ENCODE measurements at regions not wholly inside any gene's neighbourhood (a gene's known extent, or its start where the extent isn't known, plus 50 kb on each side); places are given as distances from the start of the nearest gene placed in this dataset.
"Not testable (repeated sequence)": the region's sequence is repeated elsewhere in the genome, so short reads cannot be mapped to it uniquely, and the experiment has no call there.

DNA sequence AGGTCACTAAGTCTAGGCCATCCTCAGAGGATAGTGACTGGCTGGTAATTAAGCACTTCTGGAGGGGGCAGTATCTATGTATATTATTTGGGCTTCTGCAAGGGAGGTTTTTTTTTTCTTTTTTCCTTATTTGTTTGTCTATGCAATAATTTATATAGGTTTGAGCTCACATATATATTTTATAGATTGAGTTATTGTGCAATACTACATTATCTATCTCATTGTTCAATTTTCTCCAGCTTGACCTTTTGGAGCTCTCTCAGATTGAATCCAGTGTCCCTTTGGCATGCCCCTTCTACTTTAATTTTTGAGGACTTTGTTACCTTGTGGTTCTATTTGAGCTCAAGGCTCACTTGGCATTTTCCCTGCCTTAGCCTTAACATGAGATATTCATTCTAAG lies 852.1 kb downstream of the KCNT2 start:
- no peak for DNase-seq (ENCODE audit: low spot score)

DNA sequence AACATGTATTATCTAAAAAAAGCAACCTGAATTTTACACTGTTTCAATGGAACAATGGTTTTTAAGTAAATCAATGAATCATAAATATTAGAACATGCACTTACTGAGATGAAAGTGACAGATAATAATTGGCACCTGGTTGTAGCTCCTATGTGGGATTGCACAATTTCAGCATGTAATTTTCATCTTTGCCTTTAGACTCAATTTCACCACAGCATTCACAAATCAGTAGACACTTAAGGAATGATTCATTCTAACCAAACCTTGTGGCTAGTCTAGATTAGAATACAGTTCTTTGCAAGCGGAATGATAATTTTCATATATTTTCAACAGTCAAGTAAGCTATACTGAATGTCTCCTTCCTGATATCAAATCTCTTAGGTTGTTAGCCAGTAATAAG lies 853.4 kb downstream of the KCNT2 start:
- no peak for DNase-seq (ENCODE audit: low spot score)

- DNase-seq (ENCODE audit: low spot score) = no peak
Measured at GRCh38 chr1:195754303-195754702, 853.9 kb downstream of the KCNT2 start.

GRCh38 chr1:195748969-195749368 lies 859.3 kb downstream of the KCNT2 start:
- DNase-seq (ENCODE audit: low spot score) = no peak

DNA sequence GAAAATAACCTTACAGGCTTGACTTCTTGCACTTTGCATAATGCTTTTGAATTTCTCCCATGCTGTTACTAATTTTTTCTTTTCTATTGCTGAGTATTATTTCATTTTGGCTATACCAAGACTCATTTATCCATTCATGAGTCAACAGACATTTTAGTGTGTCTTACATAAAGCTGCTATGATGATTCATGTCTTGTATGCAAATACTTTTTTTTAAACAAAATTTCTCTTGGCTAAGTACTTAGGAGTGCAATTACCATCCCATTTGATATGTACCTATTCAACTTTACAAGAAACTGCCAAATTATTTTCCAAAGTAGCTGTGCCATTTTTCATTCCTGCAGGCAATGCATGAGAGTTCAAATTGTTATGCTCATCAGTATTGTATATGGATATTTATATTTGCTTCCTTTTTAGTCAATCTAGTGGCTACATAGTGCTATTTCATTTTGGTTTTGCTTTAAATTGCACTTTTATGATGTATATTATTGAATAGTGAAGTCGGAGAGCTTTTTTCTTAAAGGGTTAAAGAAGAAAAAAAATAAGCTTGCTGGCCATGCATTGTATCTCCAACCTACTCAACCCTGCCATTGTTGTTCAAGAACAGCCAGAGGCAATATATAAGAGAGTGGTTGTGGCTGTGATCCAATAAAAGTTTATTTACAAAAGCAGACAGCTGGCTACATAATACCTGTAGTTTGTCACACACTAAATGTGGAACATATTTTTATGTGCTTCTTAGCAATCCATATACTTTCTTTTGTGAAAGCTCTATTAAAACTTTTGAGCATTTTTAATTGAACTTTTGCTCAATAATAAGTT lies 862.8 kb downstream of the KCNT2 start:
- DNase-seq (ENCODE audit: low spot score) = no peak

DNA sequence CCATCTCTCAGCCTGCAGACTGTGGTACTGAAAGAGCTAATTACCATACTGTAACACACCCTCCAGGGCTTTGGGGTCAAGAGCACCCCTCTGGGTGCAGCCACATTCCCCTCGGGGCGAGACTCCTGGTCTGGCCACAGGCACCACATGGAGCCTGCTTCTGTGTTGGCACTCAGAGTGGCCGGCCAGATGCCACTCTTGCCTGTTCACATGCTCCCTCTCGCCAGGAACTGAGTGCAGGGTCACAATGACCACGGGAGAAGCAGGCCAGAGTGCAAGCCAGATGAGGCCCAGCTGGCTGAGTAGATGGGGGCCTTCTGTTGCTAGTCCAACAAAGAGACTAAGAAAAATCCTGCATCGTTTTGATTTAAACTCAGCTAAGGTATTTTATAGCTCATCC lies 864.0 kb downstream of the KCNT2 start:
- no peak for DNase-seq (ENCODE audit: low spot score)

GRCh38 chr1:195740862-195741261 lies 867.4 kb downstream of the KCNT2 start:
- DNase-seq (ENCODE audit: low spot score) = no peak

GRCh38 chr1:195738966-195739650 lies 869.1 kb downstream of the KCNT2 start:
- no peak for DNase-seq (ENCODE audit: low spot score)

DNA sequence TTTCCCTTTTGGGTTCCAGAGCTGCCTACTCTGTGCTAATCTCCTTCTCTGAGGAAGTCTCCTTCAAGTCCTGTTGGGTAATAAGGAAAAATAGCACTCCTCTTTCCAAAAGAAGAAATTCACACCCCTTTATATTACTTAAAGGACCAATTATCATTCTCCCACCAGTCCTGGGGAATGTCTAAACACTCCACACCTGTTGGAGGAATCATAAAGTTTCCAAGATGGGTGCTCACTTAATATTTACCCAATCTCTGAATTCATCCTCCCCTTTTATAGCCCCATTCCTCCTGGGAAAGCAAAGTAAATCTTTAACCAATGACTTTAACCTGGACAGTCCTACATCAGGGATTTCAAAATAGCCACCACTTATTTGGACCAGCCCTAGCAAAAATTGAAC lies 873.1 kb downstream of the KCNT2 start:
- DNase-seq (ENCODE audit: low spot score) = no peak

GRCh38 chr1:195733826-195734225 lies 874.4 kb downstream of the KCNT2 start:
- DNase-seq (ENCODE audit: low spot score) = no peak

- DNase-seq (ENCODE audit: low spot score) = no peak
Measured at GRCh38 chr1:195733408-195733807, 874.8 kb downstream of the KCNT2 start.

GRCh38 chr1:195731385-195731784 lies 876.9 kb downstream of the KCNT2 start:
- DNase-seq (ENCODE audit: low spot score) = no peak

DNA sequence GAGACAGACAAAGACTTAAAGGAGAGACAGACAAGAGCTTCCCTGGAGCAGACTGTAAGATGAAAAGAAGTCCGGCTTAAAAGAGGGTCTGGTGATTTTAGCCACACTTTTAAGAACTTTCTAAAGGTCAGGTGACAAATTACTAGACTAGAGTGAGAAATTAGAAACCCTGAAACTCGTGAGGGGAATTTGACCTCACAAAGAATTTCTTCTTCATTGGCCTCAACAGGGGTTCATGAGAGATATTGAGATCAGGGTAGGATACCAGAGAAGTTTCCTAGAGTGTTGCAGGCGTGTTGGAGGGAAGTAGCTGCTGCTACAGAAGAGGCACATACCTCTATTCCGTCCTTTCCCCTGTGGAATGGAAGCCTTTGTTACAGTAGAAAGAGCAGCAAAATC lies 884.4 kb downstream of the KCNT2 start:
- no peak for DNase-seq (ENCODE audit: low spot score)

DNA sequence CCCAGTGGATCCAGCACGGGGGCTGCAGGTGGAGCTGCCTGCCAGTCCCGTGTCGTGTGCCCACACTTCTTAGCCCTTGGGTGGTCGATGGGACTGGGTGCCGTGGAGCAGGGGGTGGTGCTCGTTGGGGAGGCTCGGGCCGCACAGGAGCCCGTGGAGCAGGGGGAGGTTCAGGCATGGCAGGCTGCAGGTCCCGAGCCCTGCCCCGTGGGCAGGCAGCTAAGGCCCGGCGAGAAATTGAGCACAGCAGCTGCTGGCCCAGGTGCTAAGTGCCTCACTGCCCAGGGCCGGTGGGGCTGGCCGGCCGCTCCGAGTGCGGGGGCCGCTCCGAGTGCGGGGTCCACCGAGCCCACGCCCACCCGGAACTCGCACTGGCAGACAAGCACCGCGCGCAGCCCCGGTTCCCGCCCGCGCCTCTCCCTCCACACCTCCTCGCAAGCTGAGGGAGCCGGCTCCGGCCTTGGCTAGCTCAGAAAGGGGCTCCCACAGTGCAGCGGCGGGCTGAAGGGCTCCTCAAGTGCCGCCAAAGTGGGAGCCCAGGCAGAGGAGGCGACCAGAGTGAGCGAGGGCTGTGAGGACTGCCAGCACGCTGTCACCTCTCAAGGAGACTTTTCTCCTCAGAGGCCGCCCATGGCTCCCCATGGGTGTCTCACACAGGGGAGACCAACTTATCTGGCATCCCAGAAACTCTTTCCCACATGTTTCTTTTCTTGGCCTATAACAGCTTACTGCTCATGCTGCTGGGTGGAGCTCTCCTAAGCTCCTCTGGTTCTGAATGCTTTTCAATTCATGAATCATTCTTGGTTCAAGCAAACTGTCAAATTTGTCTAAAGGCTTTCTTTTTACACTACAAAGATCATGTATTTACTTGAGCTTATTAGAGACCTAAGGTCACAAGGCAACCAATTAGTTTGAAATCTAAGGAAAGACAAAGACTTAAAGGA lies 885.1 kb downstream of the KCNT2 start:
- not testable (repeated sequence) for DNase-seq (ENCODE audit: low spot score)

- not testable (repeated sequence) for DNase-seq (ENCODE audit: low spot score)
Measured at GRCh38 chr1:195722146-195722545, 886.1 kb downstream of the KCNT2 start.

- no peak for DNase-seq (ENCODE audit: low spot score)
Measured at GRCh38 chr1:195721210-195721971, 886.8 kb downstream of the KCNT2 start.

- DNase-seq (ENCODE audit: low spot score) = no peak
Measured at GRCh38 chr1:195717651-195718050, 890.6 kb downstream of the KCNT2 start.

DNA sequence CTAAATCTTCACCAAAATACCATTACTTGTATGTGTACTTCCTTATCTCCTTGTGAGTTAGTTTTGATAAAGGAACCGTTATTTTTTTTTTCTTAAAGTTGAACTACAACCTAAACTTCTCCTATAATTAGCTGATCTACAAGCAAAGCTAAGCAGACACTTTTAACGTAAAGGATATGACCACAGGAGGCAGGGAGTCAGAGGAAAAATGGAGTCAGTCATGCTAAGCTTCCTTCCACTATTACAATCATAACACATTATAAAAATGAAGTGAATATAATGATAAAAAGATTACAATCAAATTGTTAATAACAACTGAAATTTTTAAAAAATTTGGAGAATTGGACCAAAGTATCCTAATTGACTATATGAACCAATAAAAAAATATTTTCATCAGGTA lies 892.6 kb downstream of the KCNT2 start:
- no peak for DNase-seq (ENCODE audit: low spot score)

DNA sequence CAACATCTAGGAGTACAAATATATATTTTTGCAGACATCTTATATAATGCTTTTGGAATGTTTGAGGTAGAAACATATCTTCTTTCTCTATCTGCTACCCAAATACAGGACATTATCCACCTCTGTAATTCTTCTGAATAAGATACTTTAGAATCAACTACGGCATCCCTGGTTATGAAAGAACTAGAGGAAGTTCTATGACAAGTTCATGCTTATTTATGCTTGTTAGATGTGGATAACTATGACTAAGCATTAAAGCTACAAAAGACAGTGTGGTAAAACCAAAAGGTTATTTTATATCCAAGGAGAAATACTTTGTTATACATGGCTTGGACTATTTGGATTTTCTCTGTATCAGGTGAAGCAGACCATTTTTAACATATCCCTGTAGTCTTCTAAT lies 894.0 kb downstream of the KCNT2 start:
- no peak for DNase-seq (ENCODE audit: low spot score)

- no peak for DNase-seq (ENCODE audit: low spot score)
Measured at GRCh38 chr1:195709821-195710220, 898.4 kb downstream of the KCNT2 start.

- DNase-seq (ENCODE audit: low spot score) = no peak
Measured at GRCh38 chr1:195704028-195704427, 904.2 kb downstream of the KCNT2 start.

DNA sequence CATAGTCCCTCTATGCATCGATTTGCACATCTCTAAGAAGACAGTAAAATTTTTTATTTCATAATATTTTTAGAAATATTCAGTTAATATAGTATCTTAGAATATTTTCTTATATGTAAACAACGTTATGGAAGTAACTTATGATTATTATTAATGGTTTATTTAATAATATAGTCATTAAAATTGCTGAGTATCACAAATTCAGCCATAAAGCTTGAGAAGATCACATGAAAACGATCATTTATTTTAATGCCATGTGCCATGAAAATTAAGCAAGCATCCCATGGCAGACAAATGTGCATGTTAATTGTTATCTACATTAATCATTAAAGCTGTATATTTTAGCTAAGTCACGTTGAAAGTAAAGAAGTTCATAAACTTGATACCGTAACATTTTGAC lies 907.1 kb downstream of the KCNT2 start:
- DNase-seq (ENCODE audit: low spot score) = no peak
